ENCODE measurements at regions not wholly inside any gene's neighbourhood (a gene's known extent, or its start where the extent isn't known, plus 50 kb on each side); places are given as distances from the start of the nearest gene placed in this dataset.

DNA sequence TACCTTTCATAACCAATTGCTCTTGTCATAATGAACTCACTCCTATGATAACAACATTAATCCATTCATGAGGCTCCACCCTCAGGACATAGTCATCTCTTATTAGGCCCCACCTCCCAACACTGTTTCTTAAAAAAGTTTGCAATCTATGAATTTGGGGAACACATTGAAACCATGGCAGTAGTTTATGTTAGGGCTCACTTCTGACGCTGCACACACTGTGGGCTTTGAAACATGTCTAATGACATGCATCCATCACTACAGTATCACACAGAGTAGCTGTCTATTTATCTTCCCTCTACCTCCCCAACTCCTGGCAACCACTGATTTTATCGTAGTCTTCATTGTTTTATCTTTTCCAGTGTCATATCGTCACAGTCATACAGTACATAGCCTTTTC lies 299.8 kb downstream of the GLRX3 start:
- no peak overlapping the region for H3K4me3 ChIP-seq (ENCODE audit: low read depth, low read length)
- DNase-seq (ENCODE audit: low read depth, low spot score) = no peak
- ChIA-PET POLR2A (no interaction called here), CTCF (no interaction called here)
- TF ChIP-seq, protein P1, sequence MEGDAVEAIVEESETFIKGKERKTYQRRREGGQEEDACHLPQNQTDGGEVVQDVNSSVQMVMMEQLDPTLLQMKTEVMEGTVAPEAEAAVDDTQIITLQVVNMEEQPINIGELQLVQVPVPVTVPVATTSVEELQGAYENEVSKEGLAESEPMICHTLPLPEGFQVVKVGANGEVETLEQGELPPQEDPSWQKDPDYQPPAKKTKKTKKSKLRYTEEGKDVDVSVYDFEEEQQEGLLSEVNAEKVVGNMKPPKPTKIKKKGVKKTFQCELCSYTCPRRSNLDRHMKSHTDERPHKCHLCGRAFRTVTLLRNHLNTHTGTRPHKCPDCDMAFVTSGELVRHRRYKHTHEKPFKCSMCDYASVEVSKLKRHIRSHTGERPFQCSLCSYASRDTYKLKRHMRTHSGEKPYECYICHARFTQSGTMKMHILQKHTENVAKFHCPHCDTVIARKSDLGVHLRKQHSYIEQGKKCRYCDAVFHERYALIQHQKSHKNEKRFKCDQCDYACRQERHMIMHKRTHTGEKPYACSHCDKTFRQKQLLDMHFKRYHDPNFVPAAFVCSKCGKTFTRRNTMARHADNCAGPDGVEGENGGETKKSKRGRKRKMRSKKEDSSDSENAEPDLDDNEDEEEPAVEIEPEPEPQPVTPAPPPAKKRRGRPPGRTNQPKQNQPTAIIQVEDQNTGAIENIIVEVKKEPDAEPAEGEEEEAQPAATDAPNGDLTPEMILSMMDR (IDR thresholded peaks at IDR 0.05; ENCODE audit: insufficient read depth, low read length, missing control alignments) = no peak

DNA sequence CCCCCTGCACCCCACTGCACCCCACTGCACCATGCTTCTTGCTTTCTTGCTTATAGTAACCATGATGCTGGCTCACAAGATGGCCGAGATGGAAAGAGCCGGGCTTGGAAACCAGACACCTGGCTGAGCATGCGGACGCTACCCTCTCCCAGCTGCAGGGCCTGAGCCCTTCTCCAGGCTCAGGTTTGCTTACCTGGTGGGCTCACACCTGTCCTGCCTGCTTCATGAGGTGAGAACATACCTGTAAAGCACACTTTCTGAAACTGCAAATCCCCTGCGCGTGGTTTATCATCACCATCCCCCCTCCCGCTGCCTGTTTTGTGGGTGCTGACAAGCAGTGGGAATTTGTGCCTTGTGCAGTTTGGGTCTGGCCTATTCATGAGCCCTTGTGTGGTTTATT lies 302.7 kb downstream of the GLRX3 start:
- TF ChIP-seq, protein P1 (IDR thresholded peaks at IDR 0.05; ENCODE audit: insufficient read depth, low read length, missing control alignments) = no peak
- no peak overlapping the region for H3K4me3 ChIP-seq (ENCODE audit: low read depth, low read length)
- ChIA-PET POLR2A (no interaction called here), CTCF (no interaction called here)
- DNase-seq (ENCODE audit: low read depth, low spot score) = no peak

DNA sequence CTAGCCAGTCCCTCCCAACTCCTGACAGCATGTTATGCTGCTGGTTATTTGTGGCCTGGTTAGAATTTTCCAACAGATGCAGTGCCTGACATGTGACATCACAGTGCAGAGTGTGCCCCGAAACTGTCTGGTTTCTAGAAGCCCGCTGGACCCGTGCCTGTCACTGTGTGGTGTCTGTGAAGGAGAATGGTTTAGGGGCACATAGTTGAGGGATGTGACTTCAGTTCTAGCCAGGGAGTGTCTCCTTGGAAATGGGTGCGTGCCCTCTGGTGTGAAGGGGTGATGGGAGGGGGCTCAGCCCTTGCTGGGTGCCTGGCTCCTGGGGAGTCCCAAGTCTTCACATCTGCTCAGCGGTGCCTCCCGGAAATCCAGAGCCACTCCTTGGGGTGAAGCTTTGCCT lies 303.6 kb downstream of the GLRX3 start:
- CTCF ChIA-PET = no interaction called here
- TF ChIP-seq, protein P1 (IDR thresholded peaks at IDR 0.05; ENCODE audit: insufficient read depth, low read length, missing control alignments) = no peak

DNA sequence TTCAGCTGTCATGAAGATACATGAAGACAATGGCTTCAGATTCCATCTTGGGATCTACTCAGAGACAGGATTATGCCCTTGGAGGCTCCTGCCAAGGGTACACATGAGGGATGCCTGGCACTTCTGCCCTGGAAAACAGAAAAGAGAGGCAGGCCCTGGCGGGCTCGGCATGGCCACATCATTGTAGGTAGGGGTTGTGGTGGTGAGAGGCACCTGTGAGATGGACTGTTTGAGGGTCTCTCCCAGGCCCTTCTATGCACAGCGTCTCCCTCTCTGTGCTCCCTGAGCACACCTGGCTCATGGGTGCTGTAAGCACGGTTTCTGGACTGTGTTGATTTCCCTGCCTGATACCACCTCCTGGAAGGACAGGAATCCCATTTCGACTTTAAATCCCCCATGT lies 304.3 kb downstream of the GLRX3 start:
- DNase-seq (ENCODE audit: low read depth, low spot score) = no peak
- POLR2A ChIA-PET = no interaction called here
- TF ChIP-seq, protein P1 (IDR thresholded peaks at IDR 0.05; ENCODE audit: insufficient read depth, low read length, missing control alignments) = no peak
- CTCF ChIA-PET = no interaction called here
- no peak overlapping the region for H3K4me3 ChIP-seq (ENCODE audit: low read depth, low read length)

More for the DNA sequence above, 303.6 kb downstream of the GLRX3 start:
- no peak for DNase-seq (ENCODE audit: low read depth, low spot score)
- H3K4me3 ChIP-seq (ENCODE audit: low read depth, low read length) = no peak overlapping the region
- POLR2A ChIA-PET = no interaction called here

DNA sequence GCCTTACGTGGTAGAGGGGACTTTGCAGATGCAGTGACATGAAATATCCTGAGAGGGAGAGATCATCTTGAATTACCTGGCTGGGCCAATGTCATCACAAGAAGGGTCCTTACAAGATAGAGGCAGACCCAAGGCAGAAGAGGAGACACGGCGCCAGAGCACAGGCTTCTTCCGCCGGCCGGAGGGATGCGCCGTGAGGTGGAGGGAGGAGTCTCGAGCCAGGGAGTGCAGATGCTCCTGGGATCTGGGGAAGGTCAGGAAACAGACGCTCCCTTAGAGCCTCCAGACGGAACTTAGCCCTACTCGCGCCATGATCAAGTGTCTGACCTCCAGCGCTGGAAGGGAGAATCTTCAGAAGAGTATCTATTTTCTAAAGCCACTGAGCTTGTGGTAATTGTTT lies 304.8 kb downstream of the GLRX3 start:
- CTCF ChIA-PET = no interaction called here
- no peak for DNase-seq (ENCODE audit: low read depth, low spot score)
- POLR2A ChIA-PET = no interaction called here
- TF ChIP-seq, protein P1 (IDR thresholded peaks at IDR 0.05; ENCODE audit: insufficient read depth, low read length, missing control alignments) = no peak
- H3K4me3 ChIP-seq (ENCODE audit: low read depth, low read length) = no peak overlapping the region

DNA sequence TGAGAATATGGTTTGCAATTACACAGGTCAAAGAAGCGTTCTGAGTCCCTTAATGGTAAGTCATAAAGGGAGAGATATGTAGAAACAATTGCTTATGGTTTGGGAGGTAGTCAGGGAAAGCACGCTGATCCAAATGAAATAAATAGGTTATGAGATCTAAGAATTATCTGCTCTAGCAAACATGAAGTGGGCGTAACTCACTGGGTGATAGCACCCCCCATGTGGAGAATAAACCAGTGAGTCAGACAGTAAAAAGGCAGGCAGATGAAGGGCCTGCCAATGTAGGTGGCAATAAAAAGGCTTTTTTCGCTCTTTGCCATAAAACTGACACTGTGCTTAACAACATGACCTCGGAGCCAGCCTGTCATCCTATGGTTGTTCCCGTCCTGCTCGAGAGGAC lies 306.9 kb downstream of the GLRX3 start:
- ChIA-PET POLR2A (no interaction called here), CTCF (no interaction called here)
- TF ChIP-seq, protein P1 (IDR thresholded peaks at IDR 0.05; ENCODE audit: insufficient read depth, low read length, missing control alignments) = no peak
- no peak for DNase-seq (ENCODE audit: low read depth, low spot score)
- no peak overlapping the region for H3K4me3 ChIP-seq (ENCODE audit: low read depth, low read length)
